Hepatocyte (in vitro differentiated cells): ENCODE measurements at regions not wholly inside any gene's neighbourhood (a gene's known extent, or its start where the extent isn't known, plus 50 kb on each side); places are given as distances from the start of the nearest gene placed in this dataset.

Experiments used
- DNase-seq: peaks from one replicate; pipeline ENCODE4 v3.0.0-alpha.2; 2016; ENCODE audit warnings: low spot score
- H2AFZ ChIP-seq: fragments of 200-600 bp; sonication (generic); 2 replicates; pipeline ENCODE4 v1.6.0; 2016; ENCODE audit warnings: antibody characterized with exemption, mild to moderate bottlenecking
- H3K27ac ChIP-seq: fragments of 200-600 bp; sonication (generic); 2 replicates; pipeline ENCODE4 v1.5.1; 2016; ENCODE audit warnings: mild to moderate bottlenecking
- H3K27me3 ChIP-seq: fragments of 200-600 bp; sonication (generic); 2 replicates; pipeline ENCODE4 v1.6.1; 2016
- H3K36me3 ChIP-seq: fragments of 200-600 bp; sonication (generic); replicated peaks from 2 replicates; pipeline ENCODE4 v1.5.1; 2016; ENCODE audit warnings: low read depth; ENCODE audit not compliant: insufficient read depth
- H3K4me1 ChIP-seq: fragments of 200-600 bp; sonication (generic); 2 replicates; pipeline ENCODE4 v1.5.1; 2016; ENCODE audit warnings: mild to moderate bottlenecking, moderate library complexity; ENCODE audit not compliant: insufficient read depth
- H3K4me2 ChIP-seq: fragments of 200-600 bp; sonication (generic); 2 replicates; pipeline ENCODE4 v1.6.0; 2016
- H3K4me3 ChIP-seq: fragments of 200-600 bp; sonication (generic); 2 replicates; pipeline ENCODE4 v1.5.1; 2016; ENCODE audit warnings: mild to moderate bottlenecking
- H3K79me2 ChIP-seq: fragments of 200-600 bp; sonication (generic); 2 replicates; pipeline ENCODE4 v1.6.0; 2017; ENCODE audit warnings: mild to moderate bottlenecking
- H3K9me2 ChIP-seq: fragments of 200-600 bp; sonication (generic); replicated peaks from 2 replicates; pipeline ENCODE4 v1.6.0; 2017; ENCODE audit warnings: mild to moderate bottlenecking; ENCODE audit not compliant: insufficient read depth
- H3K9me3 ChIP-seq: fragments of 200-600 bp; sonication (generic); 2 replicates; pipeline ENCODE4 v1.5.1; 2016; ENCODE audit warnings: low read depth, mild to moderate bottlenecking
- H4K20me1 ChIP-seq: fragments of 200-600 bp; sonication (generic); 2 replicates; pipeline ENCODE4 v1.6.0; 2016; ENCODE audit warnings: mild to moderate bottlenecking; ENCODE audit not compliant: insufficient read depth, poor library complexity, severe bottlenecking
- CTCF ChIP-seq: fragments of 200-600 bp; sonication (generic); IDR thresholded peaks from 2 replicates; pipeline ENCODE4 v1.5.1; 2016; ENCODE audit warnings: antibody characterized with exemption, mild to moderate bottlenecking; ENCODE audit not compliant: poor library complexity
- EZH2 ChIP-seq: fragments of 200-600 bp; sonication (generic); IDR thresholded peaks from 2 replicates; pipeline ENCODE4 v1.6.1; 2016; ENCODE audit warnings: antibody characterized with exemption, mild to moderate bottlenecking, borderline replicate concordance
- EZH2phosphoT487 ChIP-seq: fragments of 200-600 bp; sonication (generic); IDR thresholded peaks from one replicate; pipeline ENCODE4 v1.6.1; 2018; ENCODE audit warnings: antibody characterized with exemption, mild to moderate bottlenecking, low read depth, moderate library complexity; ENCODE audit not compliant: unreplicated experiment, severe bottlenecking
- WGBS: methylation state at CpG from one replicate; pipeline ENCODE4 v1.1.6; 2016; ENCODE audit warnings: low lambda C conversion rate; ENCODE audit errors: missing lambda C conversion rate; 5-methylcytosine and 5-hydroxymethylcytosine counted together

- no peaks in the 10 kb centered on the region for H3K9me3 ChIP-seq
- no peaks in the 10 kb centered on the region for H3K27me3 ChIP-seq
- no peaks in the 10 kb centered on the region for H3K36me3 ChIP-seq
- TF ChIP-seq CTCF = no peak
- no peak for TF ChIP-seq EZH2phosphoT487
- TF ChIP-seq EZH2 = no peak
- no peak overlapping the region for H3K27ac ChIP-seq
- no peaks in the 10 kb centered on the region for H3K79me2 ChIP-seq
- no peaks in the 10 kb centered on the region for H4K20me1 ChIP-seq
- no peak overlapping the region for H3K4me3 ChIP-seq
- H2AFZ ChIP-seq = no peak overlapping the region
- no peak overlapping the region for H3K4me2 ChIP-seq
- no peaks in the 10 kb centered on the region for H3K9me2 ChIP-seq
- peaks cover 10% of the 10 kb centered on the region for H3K4me1 ChIP-seq
- no peak for DNase-seq
- WGBS = 87% methylated on average over 1 of the region's 1 CpG
Observed at GRCh38 chr14:48974994-48975393, 611.2 kb downstream of the RPS29 start.

GRCh38 chr14:48973151-48973550 is 613.0 kb downstream of the RPS29 start:
- no peak overlapping the region for H3K4me2 ChIP-seq
- no peaks in the 10 kb centered on the region for H3K36me3 ChIP-seq
- peak; percentile 23 for DNase-seq
- no peaks in the 10 kb centered on the region for H3K79me2 ChIP-seq
- TF ChIP-seq EZH2 = no peak
- TF ChIP-seq CTCF = no peak
- no peak for TF ChIP-seq EZH2phosphoT487
- no peaks in the 10 kb centered on the region for H3K9me3 ChIP-seq
- H3K27me3 ChIP-seq = no peaks in the 10 kb centered on the region
- H4K20me1 ChIP-seq = no peaks in the 10 kb centered on the region
- H3K9me2 ChIP-seq = no peaks in the 10 kb centered on the region
- no peak overlapping the region for H3K4me3 ChIP-seq
- no peak overlapping the region for H2AFZ ChIP-seq
- H3K4me1 ChIP-seq = peaks cover 10% of the 10 kb centered on the region
- peak overlapping the region; percentile 8 for H3K27ac ChIP-seq

GRCh38 chr14:48970943-48971342 is 615.2 kb downstream of the RPS29 start:
- Histone ChIP-seq H3K4me3 (no peak overlapping the region), H3K27ac (peak overlapping the region; percentile 14), H3K36me3 (no peaks in the 10 kb centered on the region), H3K79me2 (no peaks in the 10 kb centered on the region), H3K9me2 (no peaks in the 10 kb centered on the region), H2AFZ (no peak overlapping the region), H3K9me3 (no peaks in the 10 kb centered on the region), H3K4me2 (no peak overlapping the region), H3K27me3 (no peaks in the 10 kb centered on the region), H3K4me1 (peaks cover 14% of the 10 kb centered on the region), H4K20me1 (no peaks in the 10 kb centered on the region)
- TF ChIP-seq EZH2 = no peak
- no peak for TF ChIP-seq CTCF
- TF ChIP-seq EZH2phosphoT487 = no peak
- DNase-seq = no peak

GRCh38 chr14:48967419-48967818 is 618.8 kb downstream of the RPS29 start:
- no peak for DNase-seq
- Histone ChIP-seq H3K79me2 (no peaks in the 10 kb centered on the region), H3K9me2 (no peaks in the 10 kb centered on the region), H3K27ac (no peak overlapping the region), H3K4me3 (no peak overlapping the region), H3K36me3 (no peaks in the 10 kb centered on the region), H3K9me3 (no peaks in the 10 kb centered on the region), H2AFZ (no peak overlapping the region), H3K4me1 (peaks cover 22% of the 10 kb centered on the region), H3K27me3 (no peaks in the 10 kb centered on the region), H4K20me1 (no peaks in the 10 kb centered on the region), H3K4me2 (no peak overlapping the region)
- TF ChIP-seq EZH2 (no peak), CTCF (no peak), EZH2phosphoT487 (no peak)
- 12% methylated on average over 3 of the region's 3 CpGs for WGBS
